WTC11 (cell line): ENCODE measurements at regions not wholly inside any gene's neighbourhood (a gene's known extent, or its start where the extent isn't known, plus 50 kb on each side); places are given as distances from the start of the nearest gene placed in this dataset.

ENCODE experiments used
- AFF4 ChIP-seq: sonication (generic); formaldehyde crosslinking; IDR thresholded peaks from 2 replicates; pipeline ENCODE4 v1.8.1; 2023; ENCODE audit warnings: mild to moderate bottlenecking, missing genetic modification reagents, borderline replicate concordance
- CREB1 ChIP-seq: sonication (generic); formaldehyde crosslinking; IDR thresholded peaks from 2 replicates; pipeline ENCODE4 v1.8.0; 2023; ENCODE audit warnings: mild to moderate bottlenecking, missing genetic modification reagents
- CTCF ChIP-seq: fragments of 200-600 bp; IDR thresholded peaks from 2 replicates; pipeline ENCODE4 v1.8.0; 2022; ENCODE audit warnings: antibody characterized with exemption
- E2F5 ChIP-seq: sonication (generic); formaldehyde crosslinking; IDR thresholded peaks from 2 replicates; pipeline ENCODE4 v1.8.1; 2022; ENCODE audit warnings: mild to moderate bottlenecking, moderate library complexity, missing genetic modification reagents
- MAX ChIP-seq: sonication (generic); formaldehyde crosslinking; IDR thresholded peaks from 2 replicates; pipeline ENCODE4 v1.8.0; 2022; ENCODE audit warnings: mild to moderate bottlenecking, missing genetic modification reagents
- RORB ChIP-seq: fragments of 250-450 bp; sonication (Bioruptor Pico); IDR thresholded peaks from 2 replicates; pipeline ENCODE4 v1.9.0; 2021; ENCODE audit warnings: mild to moderate bottlenecking
- SMAD3 ChIP-seq: sonication (generic); formaldehyde crosslinking; IDR thresholded peaks from 2 replicates; pipeline ENCODE4 v1.8.0; 2022; ENCODE audit warnings: missing genetic modification reagents, mild to moderate bottlenecking, borderline replicate concordance
- SP1 ChIP-seq: sonication (generic); formaldehyde crosslinking; conservative IDR thresholded peaks from 2 replicates; pipeline ENCODE4 v1.8.1; 2022; ENCODE audit warnings: missing genetic modification reagents
- ZBTB43 ChIP-seq: sonication (generic); formaldehyde crosslinking; IDR thresholded peaks from 2 replicates; pipeline ENCODE4 v1.8.1; 2023; ENCODE audit warnings: mild to moderate bottlenecking, missing genetic modification reagents
- ZNF121 ChIP-seq: sonication (generic); formaldehyde crosslinking; IDR thresholded peaks from 2 replicates; pipeline ENCODE4 v1.8.0; 2023; ENCODE audit warnings: missing genetic modification reagents
- ZNF232 ChIP-seq: sonication (generic); formaldehyde crosslinking; IDR thresholded peaks from 2 replicates; pipeline ENCODE4 v1.8.0; 2022; ENCODE audit warnings: mild to moderate bottlenecking, missing genetic modification reagents
- ZNF263 ChIP-seq: sonication (generic); formaldehyde crosslinking; IDR thresholded peaks from 2 replicates; pipeline ENCODE4 v1.8.1; 2022; ENCODE audit warnings: low read depth, mild to moderate bottlenecking, moderate library complexity, missing genetic modification reagents
- ZNF396 ChIP-seq: fragments of 250-450 bp; sonication (Bioruptor Pico); IDR thresholded peaks from 2 replicates; pipeline ENCODE4 v1.8.0; 2021; ENCODE audit warnings: mild to moderate bottlenecking, moderate library complexity, borderline replicate concordance

- no peak for TF ChIP-seq ZNF263 (CRISPR knock-in tag)
- TF ChIP-seq ZBTB43 (CRISPR knock-in tag): no peak
- TF ChIP-seq RORB (CRISPR knock-in tag): no peak
- TF ChIP-seq CTCF: no peak
- TF ChIP-seq SP1: no peak
- no peak for TF ChIP-seq AFF4 (CRISPR knock-in tag)
- no peak for TF ChIP-seq ZNF121
- no peak for TF ChIP-seq ZNF396 (CRISPR knock-in tag)
- no peak for TF ChIP-seq E2F5 (CRISPR knock-in tag)
- TF ChIP-seq CREB1 (CRISPR knock-in tag): no peak
- TF ChIP-seq MAX (CRISPR knock-in tag): no peak
- TF ChIP-seq SMAD3 (CRISPR knock-in tag): no peak
- no peak for TF ChIP-seq ZNF232 (CRISPR knock-in tag)
Measured at GRCh38 chr18:61948846-61949438, 56.1 kb upstream of the RNF152 start.
